Vagina (tissue), 2 donors: ENCODE measurements at regions not wholly inside any gene's neighbourhood (a gene's known extent, or its start where the extent isn't known, plus 50 kb on each side); places are given as distances from the start of the nearest gene placed in this dataset.

Source experiments
- CTCF ChIP-seq, 3 experiments: fragments of 450-650 bp in 2 of 3; fragments of 200-600 bp in 1 of 3; sonication (generic) in 1 of 3; IDR thresholded peaks; one replicate each; pipeline ENCODE4 v1.5.1; 2017 to 2019; ENCODE audit warnings: antibody characterized with exemption in 3 of 3, mild to moderate bottlenecking in 2 of 3, moderate library complexity in 2 of 3
- POLR2A ChIP-seq, 2 donors: fragments of 450-650 bp; IDR thresholded peaks; one replicate each; pipeline ENCODE4 v1.6.1; 2017; ENCODE audit warnings: antibody characterized with exemption in 2 of 2, mild to moderate bottlenecking in 2 of 2, moderate library complexity in 2 of 2
- POLR2AphosphoS5 ChIP-seq, 2 donors: sonication (generic); formaldehyde crosslinking; IDR thresholded peaks; one replicate each; pipeline ENCODE4 v1.9.0; 2017; ENCODE audit warnings: antibody characterized with exemption in 2 of 2, mild to moderate bottlenecking in 2 of 2, low read depth in 1 of 2; ENCODE audit not compliant: insufficient read depth in 1 of 2

GRCh38 chr9:19620326-19620725 is 168.5 kb downstream of the SLC24A2 start:
- no peak for TF ChIP-seq CTCF (IDR thresholded peaks at IDR 0.05)
- TF ChIP-seq POLR2AphosphoS5 (IDR thresholded peaks at IDR 0.05; ENCODE audit: insufficient read depth in 1 of 2, low read depth in 1 of 2) = no peak
- TF ChIP-seq POLR2A (IDR thresholded peaks at IDR 0.05) = no peak
